ENCODE measurements at regions not wholly inside any gene's neighbourhood (a gene's known extent, or its start where the extent isn't known, plus 50 kb on each side); places are given as distances from the start of the nearest gene placed in this dataset.

- TF ChIP-seq, protein P1, sequence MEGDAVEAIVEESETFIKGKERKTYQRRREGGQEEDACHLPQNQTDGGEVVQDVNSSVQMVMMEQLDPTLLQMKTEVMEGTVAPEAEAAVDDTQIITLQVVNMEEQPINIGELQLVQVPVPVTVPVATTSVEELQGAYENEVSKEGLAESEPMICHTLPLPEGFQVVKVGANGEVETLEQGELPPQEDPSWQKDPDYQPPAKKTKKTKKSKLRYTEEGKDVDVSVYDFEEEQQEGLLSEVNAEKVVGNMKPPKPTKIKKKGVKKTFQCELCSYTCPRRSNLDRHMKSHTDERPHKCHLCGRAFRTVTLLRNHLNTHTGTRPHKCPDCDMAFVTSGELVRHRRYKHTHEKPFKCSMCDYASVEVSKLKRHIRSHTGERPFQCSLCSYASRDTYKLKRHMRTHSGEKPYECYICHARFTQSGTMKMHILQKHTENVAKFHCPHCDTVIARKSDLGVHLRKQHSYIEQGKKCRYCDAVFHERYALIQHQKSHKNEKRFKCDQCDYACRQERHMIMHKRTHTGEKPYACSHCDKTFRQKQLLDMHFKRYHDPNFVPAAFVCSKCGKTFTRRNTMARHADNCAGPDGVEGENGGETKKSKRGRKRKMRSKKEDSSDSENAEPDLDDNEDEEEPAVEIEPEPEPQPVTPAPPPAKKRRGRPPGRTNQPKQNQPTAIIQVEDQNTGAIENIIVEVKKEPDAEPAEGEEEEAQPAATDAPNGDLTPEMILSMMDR (IDR thresholded peaks at IDR 0.05): no peak
- Histone ChIP-seq H3K9me3 (no peaks in the 10 kb centered on the region), H3K36me3 (no peaks in the 10 kb centered on the region), H3K4me3 (no peak overlapping the region), H3K27ac (no peak overlapping the region), H3K4me1 (no peaks in the 10 kb centered on the region), H3K27me3 (no peaks in the 10 kb centered on the region)
- DNase-seq (ENCODE audit: low spot score): no peak
Observed at GRCh38 chr6:95204178-95204577, 373.2 kb upstream of the MANEA start.

GRCh38 chr6:95208621-95209020 is 368.7 kb upstream of the MANEA start:
- Histone ChIP-seq H3K36me3 (no peaks in the 10 kb centered on the region), H3K27me3 (no peaks in the 10 kb centered on the region), H3K9me3 (no peaks in the 10 kb centered on the region), H3K4me3 (no peak overlapping the region), H3K4me1 (no peaks in the 10 kb centered on the region), H3K27ac (no peak overlapping the region)
- TF ChIP-seq, protein P1 (IDR thresholded peaks at IDR 0.05): no peak
- DNase-seq (ENCODE audit: low spot score): no peak

- no peaks in the 10 kb centered on the region for H3K4me1 ChIP-seq
- DNase-seq (ENCODE audit: low spot score): no peak
- H3K27ac ChIP-seq: no peak overlapping the region
- H3K9me3 ChIP-seq: no peaks in the 10 kb centered on the region
- H3K4me3 ChIP-seq: no peak overlapping the region
- TF ChIP-seq, protein P1 (IDR thresholded peaks at IDR 0.05): no peak
- no peaks in the 10 kb centered on the region for H3K27me3 ChIP-seq
- no peaks in the 10 kb centered on the region for H3K36me3 ChIP-seq
Observed at GRCh38 chr6:95209074-95209473, 368.3 kb upstream of the MANEA start.

- Histone ChIP-seq H3K36me3 (no peaks in the 10 kb centered on the region), H3K4me1 (no peaks in the 10 kb centered on the region), H3K27me3 (no peaks in the 10 kb centered on the region), H3K27ac (no peak overlapping the region), H3K4me3 (no peak overlapping the region), H3K9me3 (no peaks in the 10 kb centered on the region)
- TF ChIP-seq, protein P1 (IDR thresholded peaks at IDR 0.05): no peak
- no peak for DNase-seq (ENCODE audit: low spot score)
Observed at GRCh38 chr6:95216555-95216954, 360.8 kb upstream of the MANEA start.

DNA sequence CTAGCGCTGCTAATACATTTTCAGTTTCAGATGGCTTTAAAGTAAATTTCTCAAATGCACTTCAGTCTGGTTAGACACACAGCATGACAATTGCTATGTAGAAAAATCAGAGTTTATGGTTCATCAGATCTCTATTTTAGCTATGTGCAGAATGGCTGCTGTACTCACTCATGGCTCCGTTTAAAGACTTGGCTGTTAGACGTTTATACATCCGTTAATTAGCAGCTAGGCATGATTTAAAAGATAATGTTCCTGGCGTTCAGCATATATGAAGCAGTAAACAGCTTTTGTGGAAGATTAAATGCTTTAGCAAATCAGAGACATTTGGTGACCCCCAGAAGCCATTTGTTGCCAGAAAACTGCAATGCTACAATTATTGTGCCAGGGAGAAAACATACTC is 350.0 kb upstream of the MANEA start:
- Histone ChIP-seq H3K4me3 (no peak overlapping the region), H3K27me3 (no peaks in the 10 kb centered on the region), H3K4me1 (no peaks in the 10 kb centered on the region), H3K9me3 (no peaks in the 10 kb centered on the region), H3K27ac (no peak overlapping the region), H3K36me3 (no peaks in the 10 kb centered on the region)
- TF ChIP-seq, protein P1 (IDR thresholded peaks at IDR 0.05): no peak
- no peak for DNase-seq (ENCODE audit: low spot score)

DNA sequence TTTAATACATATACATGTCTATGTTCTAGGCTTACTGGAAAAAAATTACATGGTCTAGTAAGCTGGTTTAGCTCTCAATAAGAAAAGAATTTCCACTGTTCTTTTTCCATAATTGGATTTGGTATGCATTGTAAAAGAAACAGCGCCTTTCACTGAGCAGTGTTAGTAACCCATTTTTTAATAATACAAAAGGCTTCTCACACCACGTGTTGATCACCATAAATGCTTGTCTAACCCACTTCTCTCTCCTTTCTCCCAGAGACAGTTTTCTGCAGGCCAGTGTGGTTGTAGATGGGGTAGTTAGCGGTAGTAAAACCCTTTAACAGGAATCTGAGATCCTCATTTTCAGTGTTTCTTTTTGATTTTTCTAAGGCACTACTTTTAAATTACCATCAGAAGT is 348.7 kb upstream of the MANEA start:
- no peaks in the 10 kb centered on the region for H3K4me1 ChIP-seq
- no peaks in the 10 kb centered on the region for H3K36me3 ChIP-seq
- no peak overlapping the region for H3K27ac ChIP-seq
- TF ChIP-seq, protein P1 (IDR thresholded peaks at IDR 0.05): no peak
- no peak overlapping the region for H3K4me3 ChIP-seq
- no peak for DNase-seq (ENCODE audit: low spot score)
- no peaks in the 10 kb centered on the region for H3K27me3 ChIP-seq
- no peaks in the 10 kb centered on the region for H3K9me3 ChIP-seq
